ENCODE measurements at regions not wholly inside any gene's neighbourhood (a gene's known extent, or its start where the extent isn't known, plus 50 kb on each side); places are given as distances from the start of the nearest gene placed in this dataset.

DNA sequence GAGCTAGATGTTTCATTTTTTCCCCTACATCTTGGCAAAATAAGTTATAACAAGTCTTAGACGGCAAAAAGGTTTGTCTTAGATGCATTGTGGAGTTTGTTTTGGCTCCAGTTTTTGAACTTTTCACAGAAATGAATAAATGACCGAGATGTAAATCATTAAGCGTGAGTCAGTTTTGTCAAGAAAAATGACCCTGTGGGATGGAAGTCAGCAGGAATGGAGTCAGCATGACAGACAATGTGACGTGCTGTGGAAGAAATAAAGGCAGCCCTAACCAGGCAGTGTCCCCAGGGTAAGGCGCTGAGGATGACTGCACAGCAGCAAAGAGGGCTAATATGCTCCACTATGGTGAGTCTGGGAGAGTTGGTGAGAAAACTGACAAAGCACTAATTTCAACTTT lies 163.2 kb downstream of the NOC3L start:
- no peaks in the 10 kb centered on the region for H3K27me3 ChIP-seq

DNA sequence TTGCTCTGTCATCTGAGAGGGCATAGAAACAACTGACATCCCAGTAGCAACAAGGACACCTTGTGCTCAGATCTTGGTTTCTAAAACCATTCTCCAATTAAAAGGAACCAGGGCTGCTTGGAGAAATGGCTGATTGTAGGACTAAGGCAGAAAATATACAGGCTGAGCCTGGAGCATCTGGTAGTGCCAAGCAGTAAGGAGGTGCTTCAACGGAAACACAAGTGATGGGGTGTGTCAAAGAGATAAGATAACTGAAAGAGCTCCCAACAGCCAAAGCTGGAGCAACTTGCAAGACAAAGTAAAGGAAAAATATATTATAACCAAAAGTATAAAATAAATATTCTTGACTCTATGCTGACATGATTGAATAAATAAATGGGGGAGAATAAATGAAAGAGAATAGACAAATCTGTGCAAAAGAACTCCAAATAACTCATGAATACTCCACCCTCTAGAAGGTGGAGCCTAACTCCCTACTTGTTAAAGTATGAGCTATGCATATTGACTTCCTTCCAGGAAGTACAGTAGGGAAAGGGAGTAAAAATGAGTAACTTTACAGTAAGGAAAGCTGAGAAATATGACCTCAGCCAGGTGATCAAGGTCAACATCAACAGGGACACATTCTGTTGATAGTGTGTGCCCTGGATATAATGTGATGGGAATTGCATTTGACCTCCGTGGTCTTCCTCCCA lies 162.4 kb downstream of the NOC3L start:
- TF ChIP-seq Cebpa-rat (IDR thresholded peaks at IDR 0.05): no peak
- Histone ChIP-seq H3K27me3 (no peaks in the 10 kb centered on the region), H4K20me1 (no peaks in the 10 kb centered on the region)

More for the DNA sequence above, 163.2 kb downstream of the NOC3L start:
- no peak overlapping the region for H3K4me3 ChIP-seq
- no peaks in the 10 kb centered on the region for H4K20me1 ChIP-seq
- no peaks in the 10 kb centered on the region for H3K4me1 ChIP-seq
- H3K4me2 ChIP-seq: no peak overlapping the region
- TF ChIP-seq Cebpa-rat (IDR thresholded peaks at IDR 0.05): no peak
- no peaks in the 10 kb centered on the region for H3K9me3 ChIP-seq
- no peak overlapping the region for H3K9ac ChIP-seq
- H3K36me3 ChIP-seq: no peaks in the 10 kb centered on the region
- H3K27ac ChIP-seq: no peak overlapping the region

DNA sequence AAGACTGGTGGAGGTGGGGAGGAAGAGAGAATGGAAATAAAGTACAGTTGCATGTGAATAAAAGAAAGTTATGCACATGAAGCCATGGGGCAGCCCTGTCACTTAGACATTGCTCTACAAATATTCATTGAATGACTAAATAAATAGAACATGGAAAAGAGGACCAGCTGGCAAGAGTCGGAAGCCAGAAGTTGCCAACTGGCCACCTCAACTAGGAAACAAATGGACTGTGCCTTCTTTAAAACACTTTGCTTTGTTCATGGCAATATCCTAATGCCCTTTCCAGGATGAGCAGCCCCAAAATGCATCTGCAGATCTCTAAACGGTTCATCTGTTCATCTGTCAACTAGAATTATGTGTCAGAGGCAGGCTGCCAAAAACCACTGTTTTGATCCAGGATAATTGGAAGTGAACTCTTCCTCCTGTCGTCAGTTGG lies 157.3 kb downstream of the NOC3L start:
- Histone ChIP-seq H3K4me3 (no peak overlapping the region), H3K4me2 (no peak overlapping the region), H3K9ac (no peak overlapping the region), H3K9me3 (no peaks in the 10 kb centered on the region), H3K4me1 (0 out of 2 replicates have a peak, but pooled peaks cover 5% of the 10 kb centered on the region), H3K27ac (no peak overlapping the region), H3K27me3 (no peaks in the 10 kb centered on the region), H4K20me1 (no peaks in the 10 kb centered on the region), H3K36me3 (no peaks in the 10 kb centered on the region)
- no peak for TF ChIP-seq Cebpa-rat (IDR thresholded peaks at IDR 0.05)

More for the DNA sequence above, 162.4 kb downstream of the NOC3L start:
- no peak overlapping the region for H3K4me3 ChIP-seq
- H3K27ac ChIP-seq: no peak overlapping the region
- H3K4me2 ChIP-seq: no peak overlapping the region
- H3K4me1 ChIP-seq: no peaks in the 10 kb centered on the region
- no peaks in the 10 kb centered on the region for H3K36me3 ChIP-seq
- no peak overlapping the region for H3K9ac ChIP-seq
- H3K9me3 ChIP-seq: no peaks in the 10 kb centered on the region

DNA sequence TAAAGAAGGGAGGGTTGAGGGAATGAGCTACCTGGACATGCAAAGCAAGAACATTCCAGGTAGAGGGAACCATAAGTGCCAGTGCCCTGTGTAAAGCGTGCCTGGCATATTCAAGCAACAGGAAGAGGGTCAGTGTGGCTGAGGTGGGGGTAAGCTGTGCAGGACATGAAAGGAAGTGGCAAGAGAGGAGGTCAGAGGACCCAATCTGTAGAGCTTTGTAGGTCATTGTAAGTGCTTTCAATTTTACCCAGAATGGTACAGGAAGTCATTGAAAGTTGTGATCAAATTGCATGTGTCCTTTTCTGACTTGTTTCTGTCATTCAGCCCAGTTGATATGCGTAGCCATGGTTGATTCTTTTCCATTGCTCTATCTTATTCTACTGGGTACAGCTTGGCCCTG lies 156.6 kb downstream of the NOC3L start:
- no peak overlapping the region for H3K27ac ChIP-seq
- H3K4me2 ChIP-seq: no peak overlapping the region
- no peak overlapping the region for H3K4me3 ChIP-seq
- H4K20me1 ChIP-seq: no peaks in the 10 kb centered on the region
- H3K36me3 ChIP-seq: no peaks in the 10 kb centered on the region
- H3K27me3 ChIP-seq: no peaks in the 10 kb centered on the region
- H3K9me3 ChIP-seq: no peaks in the 10 kb centered on the region
- H3K9ac ChIP-seq: no peak overlapping the region
- 0 out of 2 replicates have a peak, but pooled peaks cover 5% of the 10 kb centered on the region for H3K4me1 ChIP-seq
- TF ChIP-seq Cebpa-rat (IDR thresholded peaks at IDR 0.05): no peak

DNA sequence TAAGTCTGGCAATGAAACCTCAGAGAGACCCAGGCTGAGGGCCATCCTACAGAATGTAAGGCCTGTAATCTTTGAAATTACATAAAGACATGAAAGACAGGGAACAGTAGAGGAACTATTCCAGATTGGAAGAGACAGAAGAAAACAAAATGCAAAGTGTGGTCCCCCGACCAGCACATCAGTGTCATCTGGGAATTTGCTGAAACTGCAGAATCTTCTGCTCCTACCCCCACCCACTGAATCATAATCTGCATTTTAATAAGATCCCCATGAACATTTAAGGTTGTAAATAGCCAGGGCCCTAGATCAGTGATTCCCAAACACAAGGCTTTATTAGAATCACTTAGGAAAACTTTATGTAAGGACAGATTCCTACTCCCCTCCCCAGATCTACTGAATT lies 154.4 kb downstream of the NOC3L start:
- Histone ChIP-seq H3K36me3 (no peaks in the 10 kb centered on the region), H4K20me1 (no peaks in the 10 kb centered on the region), H3K4me1 (0 out of 2 replicates have a peak, but pooled peaks cover 5% of the 10 kb centered on the region), H3K9me3 (no peaks in the 10 kb centered on the region), H3K27me3 (no peaks in the 10 kb centered on the region), H3K4me2 (no peak overlapping the region), H3K27ac (no peak overlapping the region), H3K9ac (no peak overlapping the region), H3K4me3 (no peak overlapping the region)
- TF ChIP-seq Cebpa-rat (IDR thresholded peaks at IDR 0.05): no peak

DNA sequence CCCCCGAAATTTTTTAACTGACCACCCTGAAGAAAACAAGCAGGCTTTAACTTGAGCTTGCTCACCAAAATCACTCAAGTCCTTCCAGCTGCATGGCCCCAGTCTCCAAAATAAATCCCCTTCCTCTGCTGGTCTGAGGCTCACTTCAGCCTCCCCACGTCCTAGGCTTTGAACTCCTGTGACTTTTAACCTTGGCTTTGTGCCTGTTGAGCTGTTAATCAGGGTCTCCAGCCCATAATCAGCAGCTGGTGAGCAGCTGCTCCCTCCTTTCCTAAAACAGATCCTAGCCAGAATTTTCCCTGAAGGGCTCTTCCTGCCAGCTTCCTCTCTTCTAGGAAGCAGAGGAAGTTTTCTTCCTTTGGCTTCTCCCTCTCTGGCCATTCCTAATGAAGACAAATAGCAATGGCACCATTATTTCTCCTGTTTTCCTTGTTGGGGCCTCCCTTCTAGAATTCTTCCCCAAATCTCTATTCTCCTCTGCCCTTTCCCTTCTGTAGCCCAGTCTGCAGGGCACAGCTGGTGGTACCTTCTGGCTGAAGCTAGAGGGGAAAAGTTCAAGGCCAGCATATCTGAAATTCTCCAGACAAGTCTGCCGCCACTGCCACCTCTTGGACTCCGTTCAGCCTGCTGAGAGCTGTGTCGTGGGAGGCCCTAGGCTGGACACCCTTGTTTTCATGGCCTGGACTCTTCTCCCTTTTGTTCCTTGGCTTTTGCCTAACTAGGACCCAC lies 152.1 kb downstream of the NOC3L start:
- no peaks in the 10 kb centered on the region for H3K36me3 ChIP-seq
- no peaks in the 10 kb centered on the region for H3K27me3 ChIP-seq
- no peaks in the 10 kb centered on the region for H4K20me1 ChIP-seq
- H3K9me3 ChIP-seq: no peaks in the 10 kb centered on the region
- H3K9ac ChIP-seq: no peak overlapping the region
- no peak overlapping the region for H3K4me3 ChIP-seq
- H3K4me1 ChIP-seq: 0 out of 2 replicates have a peak, but pooled peaks cover 5% of the 10 kb centered on the region
- H3K4me2 ChIP-seq: no peak overlapping the region
- no peak for TF ChIP-seq Cebpa-rat (IDR thresholded peaks at IDR 0.05)
- no peak overlapping the region for H3K27ac ChIP-seq

DNA sequence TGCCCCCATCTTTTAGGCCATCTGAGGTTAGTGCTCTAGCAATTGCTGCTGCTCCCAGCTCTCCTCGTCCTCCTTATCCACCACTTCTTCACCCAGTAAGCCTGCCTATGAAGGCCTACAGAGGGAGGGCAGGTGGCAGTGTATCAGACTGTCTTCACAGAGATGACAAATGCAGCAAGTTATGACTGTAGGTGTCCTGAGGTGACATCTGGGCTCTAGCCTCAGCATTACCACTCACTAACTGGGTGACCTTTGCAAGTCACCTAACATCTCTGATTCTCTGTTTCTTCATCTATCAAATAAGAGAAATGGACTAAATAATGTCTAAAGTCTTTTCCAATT lies 151.6 kb downstream of the NOC3L start:
- Histone ChIP-seq H3K27me3 (no peaks in the 10 kb centered on the region), H3K4me1 (0 out of 2 replicates have a peak, but pooled peaks cover 5% of the 10 kb centered on the region), H3K36me3 (no peaks in the 10 kb centered on the region), H3K27ac (no peak overlapping the region), H3K4me3 (no peak overlapping the region), H3K9ac (no peak overlapping the region), H3K9me3 (no peaks in the 10 kb centered on the region), H3K4me2 (no peak overlapping the region), H4K20me1 (no peaks in the 10 kb centered on the region)
- no peak for TF ChIP-seq Cebpa-rat (IDR thresholded peaks at IDR 0.05)

DNA sequence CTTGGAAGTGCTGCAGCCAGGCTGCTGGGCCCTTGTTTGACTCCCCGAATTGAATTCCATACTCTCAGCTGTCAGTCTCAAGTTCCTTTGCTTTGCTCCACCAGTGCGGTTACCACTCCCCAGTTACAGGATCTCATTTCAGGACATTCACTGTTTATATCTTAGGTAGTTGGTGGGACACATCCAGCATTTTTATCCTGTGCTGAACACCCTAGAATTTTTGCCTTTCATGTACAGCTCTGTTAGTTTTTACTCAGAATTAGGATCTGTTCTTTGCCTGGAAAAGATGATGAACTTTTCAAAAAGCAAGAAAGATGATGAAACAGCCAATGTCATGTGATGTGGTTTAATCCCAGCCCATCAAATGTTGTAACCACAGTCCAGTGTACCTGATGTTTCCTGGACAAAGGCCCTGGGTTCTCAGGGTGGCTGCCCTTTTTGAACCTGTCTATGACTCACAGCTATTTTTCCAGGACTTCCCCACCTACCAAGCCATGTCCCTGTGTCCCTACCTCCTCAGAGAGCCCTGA lies 149.7 kb downstream of the NOC3L start:
- H3K27ac ChIP-seq: no peak overlapping the region
- no peaks in the 10 kb centered on the region for H3K9me3 ChIP-seq
- H3K9ac ChIP-seq: no peak overlapping the region
- no peak for TF ChIP-seq Cebpa-rat (IDR thresholded peaks at IDR 0.05)
- no peak overlapping the region for H3K4me2 ChIP-seq
- H3K4me1 ChIP-seq: no peaks in the 10 kb centered on the region
- H3K4me3 ChIP-seq: no peak overlapping the region
- no peaks in the 10 kb centered on the region for H3K27me3 ChIP-seq
- no peaks in the 10 kb centered on the region for H4K20me1 ChIP-seq
- H3K36me3 ChIP-seq: no peaks in the 10 kb centered on the region

DNA sequence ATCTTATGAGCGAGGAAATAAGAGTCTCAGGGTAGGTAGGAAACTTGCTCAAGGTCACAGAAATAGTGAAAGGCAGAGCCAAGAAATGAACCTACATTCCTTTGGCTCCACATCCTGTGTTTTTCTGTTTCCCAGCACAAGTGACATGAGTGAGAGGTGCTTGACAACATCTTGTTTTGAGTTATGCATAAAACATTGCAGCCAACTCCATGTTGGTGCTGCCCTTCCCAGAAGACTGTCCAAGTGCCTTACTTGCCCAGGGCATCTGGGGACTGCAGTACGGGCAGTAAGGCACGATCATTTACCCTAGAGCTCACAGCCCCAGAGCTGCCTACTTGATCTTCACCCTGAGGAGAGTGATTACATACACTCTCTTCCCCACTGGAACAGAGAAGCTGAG lies 148.8 kb downstream of the NOC3L start:
- no peaks in the 10 kb centered on the region for H4K20me1 ChIP-seq
- no peaks in the 10 kb centered on the region for H3K27me3 ChIP-seq
- H3K27ac ChIP-seq: no peak overlapping the region
- no peak overlapping the region for H3K9ac ChIP-seq
- no peaks in the 10 kb centered on the region for H3K4me1 ChIP-seq
- no peak overlapping the region for H3K4me3 ChIP-seq
- no peaks in the 10 kb centered on the region for H3K36me3 ChIP-seq
- no peak overlapping the region for H3K4me2 ChIP-seq
- TF ChIP-seq Cebpa-rat (IDR thresholded peaks at IDR 0.05): no peak
- H3K9me3 ChIP-seq: no peaks in the 10 kb centered on the region

DNA sequence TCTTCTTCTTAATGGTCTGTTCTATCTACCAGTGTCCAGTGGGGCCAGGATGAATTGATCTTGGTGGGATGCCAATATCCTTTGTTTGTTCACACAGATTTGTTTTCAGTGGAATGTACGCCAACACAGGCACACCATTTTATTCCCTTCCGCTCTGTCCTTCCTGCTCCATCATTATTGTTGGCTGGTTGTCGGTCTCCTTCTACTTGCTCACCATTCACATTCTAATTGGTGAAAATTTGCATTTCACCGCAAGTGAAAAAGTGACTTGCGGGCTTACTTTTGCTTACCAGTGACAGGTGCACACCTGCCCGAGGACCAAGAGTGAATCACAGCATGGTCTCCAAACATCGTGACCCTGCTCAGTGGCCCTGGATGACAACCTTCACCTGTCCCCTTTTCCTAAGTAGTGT lies 148.3 kb downstream of the NOC3L start:
- Histone ChIP-seq H3K4me1 (no peaks in the 10 kb centered on the region), H4K20me1 (no peaks in the 10 kb centered on the region), H3K27me3 (no peaks in the 10 kb centered on the region), H3K36me3 (no peaks in the 10 kb centered on the region), H3K9ac (no peak overlapping the region), H3K4me3 (no peak overlapping the region), H3K4me2 (no peak overlapping the region), H3K9me3 (no peaks in the 10 kb centered on the region), H3K27ac (no peak overlapping the region)
- TF ChIP-seq Cebpa-rat (IDR thresholded peaks at IDR 0.05): no peak
